Tibial nerve (tissue), 3 donors: ENCODE measurements at regions not wholly inside any gene's neighbourhood (a gene's known extent, or its start where the extent isn't known, plus 50 kb on each side); places are given as distances from the start of the nearest gene placed in this dataset.

Experiments used
- POLR2A ChIP-seq, 2 donors: fragments of 450-650 bp; IDR thresholded peaks; one replicate each; pipeline ENCODE4 v1.6.1; 2017; ENCODE audit warnings: antibody characterized with exemption in 2 of 2, mild to moderate bottlenecking in 2 of 2, moderate library complexity in 2 of 2
- TF ChIP-seq, protein P1 (sequence below), 5 experiments: fragments of 200-600 bp in 3 of 5; fragments of 450-650 bp in 2 of 5; sonication (generic) in 3 of 5; IDR thresholded peaks; one replicate each; pipeline ENCODE4 v1.5.1; 2016 to 2019; ENCODE audit warnings: antibody characterized with exemption in 5 of 5, mild to moderate bottlenecking in 3 of 5, moderate library complexity in 2 of 5

DNA sequence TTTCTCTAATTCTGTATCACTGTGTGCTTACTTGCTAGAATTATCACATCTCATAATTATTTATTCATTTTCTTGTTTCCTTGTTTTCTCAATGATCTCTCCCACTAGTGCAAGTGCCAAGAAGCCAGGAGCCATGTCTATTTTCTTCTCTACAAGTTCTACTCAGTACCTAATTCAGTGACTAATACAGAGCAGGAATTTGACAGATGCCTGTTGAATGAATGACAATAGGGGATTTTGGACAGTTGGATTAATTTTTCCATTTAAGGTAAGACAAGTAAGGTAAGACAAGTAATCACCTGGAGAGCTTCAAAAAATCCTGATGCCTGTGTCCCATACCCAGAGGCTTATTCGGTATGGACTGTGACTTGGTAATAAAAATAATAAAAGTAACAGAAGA lies 81.0 kb downstream of the EDN1 start:
- TF ChIP-seq, protein P1, sequence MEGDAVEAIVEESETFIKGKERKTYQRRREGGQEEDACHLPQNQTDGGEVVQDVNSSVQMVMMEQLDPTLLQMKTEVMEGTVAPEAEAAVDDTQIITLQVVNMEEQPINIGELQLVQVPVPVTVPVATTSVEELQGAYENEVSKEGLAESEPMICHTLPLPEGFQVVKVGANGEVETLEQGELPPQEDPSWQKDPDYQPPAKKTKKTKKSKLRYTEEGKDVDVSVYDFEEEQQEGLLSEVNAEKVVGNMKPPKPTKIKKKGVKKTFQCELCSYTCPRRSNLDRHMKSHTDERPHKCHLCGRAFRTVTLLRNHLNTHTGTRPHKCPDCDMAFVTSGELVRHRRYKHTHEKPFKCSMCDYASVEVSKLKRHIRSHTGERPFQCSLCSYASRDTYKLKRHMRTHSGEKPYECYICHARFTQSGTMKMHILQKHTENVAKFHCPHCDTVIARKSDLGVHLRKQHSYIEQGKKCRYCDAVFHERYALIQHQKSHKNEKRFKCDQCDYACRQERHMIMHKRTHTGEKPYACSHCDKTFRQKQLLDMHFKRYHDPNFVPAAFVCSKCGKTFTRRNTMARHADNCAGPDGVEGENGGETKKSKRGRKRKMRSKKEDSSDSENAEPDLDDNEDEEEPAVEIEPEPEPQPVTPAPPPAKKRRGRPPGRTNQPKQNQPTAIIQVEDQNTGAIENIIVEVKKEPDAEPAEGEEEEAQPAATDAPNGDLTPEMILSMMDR (IDR thresholded peaks at IDR 0.05): no peak
- no peak for TF ChIP-seq POLR2A (IDR thresholded peaks at IDR 0.05)
